GM12878 (cell line): ENCODE measurements at regions not wholly inside any gene's neighbourhood (a gene's known extent, or its start where the extent isn't known, plus 50 kb on each side); places are given as distances from the start of the nearest gene placed in this dataset.

Experiments used
- CTCF ChIP-seq, 3 experiments: IDR thresholded peaks in 2 of 3; conservative IDR thresholded peaks in 1 of 3; 2 replicates each; pipeline ENCODE4 v1.5.1; 2011; ENCODE audit warnings: low read depth in 3 of 3, low read length in 3 of 3, mild to moderate bottlenecking in 3 of 3, control low read depth in 2 of 3, moderate library complexity in 2 of 3, inconsistent platforms in 1 of 3, mixed read lengths in 1 of 3; ENCODE audit not compliant: control insufficient read depth in 2 of 3, insufficient read depth in 1 of 3; ENCODE audit errors: extremely low read depth in 1 of 3
- E2F4 ChIP-seq: IDR thresholded peaks from 2 replicates; pipeline ENCODE4 v1.6.1; 2012; ENCODE audit warnings: low read depth, low read length, improper control_type of control experiment
- EZH2 ChIP-seq: IDR thresholded peaks from 2 replicates; pipeline ENCODE4 v1.6.1; 2012; ENCODE audit warnings: low read depth, mild to moderate bottlenecking, control low read depth, inconsistent platforms, low read length, borderline replicate concordance; ENCODE audit not compliant: control insufficient read depth
- JUND ChIP-seq: IDR thresholded peaks from 2 replicates; pipeline ENCODE4 v1.6.1; 2012; ENCODE audit warnings: low read depth, mild to moderate bottlenecking, low read length, improper control_type of control experiment, moderate library complexity
- POLR2A ChIP-seq: IDR thresholded peaks from 2 replicates; pipeline ENCODE4 v1.6.1; 2011; ENCODE audit warnings: low read depth, mild to moderate bottlenecking, low read length
- RB1 ChIP-seq: fragments of 450-650 bp; formaldehyde crosslinking; IDR thresholded peaks from 2 replicates; pipeline ENCODE4 v1.6.1; 2017; ENCODE audit warnings: mild to moderate bottlenecking, borderline replicate concordance
- RFX5 ChIP-seq: IDR thresholded peaks from 2 replicates; pipeline ENCODE4 v1.6.1; 2011; ENCODE audit warnings: low read depth, low read length, improper control_type of control experiment
- SIX5 ChIP-seq: IDR thresholded peaks from 2 replicates; pipeline ENCODE4 v1.6.1; 2011; ENCODE audit warnings: mild to moderate bottlenecking, low read depth, low read length, moderate library complexity; ENCODE audit not compliant: severe bottlenecking
- USF1 ChIP-seq: IDR thresholded peaks from 2 replicates; pipeline ENCODE4 v1.6.1; 2011; ENCODE audit warnings: borderline replicate concordance, low read depth, mild to moderate bottlenecking, moderate library complexity, mixed read lengths, low read length; ENCODE audit not compliant: insufficient read depth; ENCODE audit errors: extremely low read length

DNA sequence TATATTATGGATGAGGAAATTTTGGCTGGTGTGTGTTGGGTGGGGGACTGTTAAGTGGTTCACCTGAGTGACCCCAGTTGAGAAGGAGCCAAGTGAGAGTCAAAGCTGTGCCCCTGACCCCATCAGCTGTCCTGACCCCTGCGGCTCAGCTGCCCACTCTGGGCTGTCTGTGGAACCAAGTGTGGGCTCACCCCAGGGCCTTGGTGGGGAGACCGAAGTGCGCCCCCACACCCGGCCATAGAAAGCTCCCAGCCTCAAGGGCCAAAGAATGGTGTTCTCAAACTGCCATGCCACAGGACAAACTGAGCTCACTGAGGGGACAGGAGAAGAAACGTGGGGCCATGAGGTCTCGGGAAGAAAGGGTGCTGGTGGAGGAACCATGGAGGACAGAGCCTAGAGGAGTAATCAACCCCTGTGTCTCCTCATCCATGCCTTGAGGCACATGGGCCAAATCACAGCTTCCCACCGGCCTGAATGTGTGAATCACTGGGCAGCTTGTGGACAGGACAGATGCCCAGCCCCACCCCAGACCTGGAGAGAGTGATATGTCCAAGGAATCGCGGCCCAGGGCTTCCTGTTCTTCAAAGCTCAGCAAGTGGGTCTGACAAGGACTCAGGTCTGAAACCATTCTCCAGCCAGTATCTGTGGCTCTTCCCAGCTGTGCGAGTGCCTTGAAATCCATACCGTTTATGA lies 86.2 kb upstream of the CACUL1 start:
- no peak for TF ChIP-seq E2F4
- no peak for TF ChIP-seq CTCF (IDR thresholded peaks at IDR 0.05 in 2 of 3, conservative IDR thresholded peaks at IDR 0.05 in 1 of 3; ENCODE audit: control insufficient read depth in 2 of 3, extremely low read depth in 1 of 3, insufficient read depth in 1 of 3, low read depth in 3 of 3, low read length in 3 of 3)
- no peak for TF ChIP-seq SIX5
- no peak for TF ChIP-seq RB1
- no peak for TF ChIP-seq RFX5
- TF ChIP-seq JUND = no peak
- no peak for TF ChIP-seq USF1
- no peak for TF ChIP-seq EZH2
- no peak for TF ChIP-seq POLR2A
